NB4 (cell line): ENCODE measurements at regions not wholly inside any gene's neighbourhood (a gene's known extent, or its start where the extent isn't known, plus 50 kb on each side); places are given as distances from the start of the nearest gene placed in this dataset.

Experiments
- DNase-seq: peaks from one replicate; pipeline ENCODE4 v3.0.0; 2010; ENCODE audit warnings: low read depth
- H3K4me3 ChIP-seq: one replicate; pipeline ENCODE4 v1.5.1; 2011; ENCODE audit warnings: mild to moderate bottlenecking, low read depth, low read length, moderate library complexity
- MYC ChIP-seq: IDR thresholded peaks from 2 replicates; pipeline ENCODE4 v1.6.1; 2011; ENCODE audit warnings: low read depth, low read length
- POLR2A ChIP-seq: IDR thresholded peaks from 2 replicates; pipeline ENCODE4 v1.6.1; 2011; ENCODE audit warnings: mild to moderate bottlenecking; ENCODE audit not compliant: insufficient read length; ENCODE audit errors: extremely low read depth
- TF ChIP-seq, protein P1 (sequence below): IDR thresholded peaks from 2 replicates; pipeline ENCODE4 v1.6.1; 2011; ENCODE audit warnings: low read depth, low read length
- TF ChIP-seq, protein P2 (sequence below): IDR thresholded peaks from one replicate; pipeline ENCODE4 v1.5.1; 2012; ENCODE audit warnings: low read depth, low read length

DNA sequence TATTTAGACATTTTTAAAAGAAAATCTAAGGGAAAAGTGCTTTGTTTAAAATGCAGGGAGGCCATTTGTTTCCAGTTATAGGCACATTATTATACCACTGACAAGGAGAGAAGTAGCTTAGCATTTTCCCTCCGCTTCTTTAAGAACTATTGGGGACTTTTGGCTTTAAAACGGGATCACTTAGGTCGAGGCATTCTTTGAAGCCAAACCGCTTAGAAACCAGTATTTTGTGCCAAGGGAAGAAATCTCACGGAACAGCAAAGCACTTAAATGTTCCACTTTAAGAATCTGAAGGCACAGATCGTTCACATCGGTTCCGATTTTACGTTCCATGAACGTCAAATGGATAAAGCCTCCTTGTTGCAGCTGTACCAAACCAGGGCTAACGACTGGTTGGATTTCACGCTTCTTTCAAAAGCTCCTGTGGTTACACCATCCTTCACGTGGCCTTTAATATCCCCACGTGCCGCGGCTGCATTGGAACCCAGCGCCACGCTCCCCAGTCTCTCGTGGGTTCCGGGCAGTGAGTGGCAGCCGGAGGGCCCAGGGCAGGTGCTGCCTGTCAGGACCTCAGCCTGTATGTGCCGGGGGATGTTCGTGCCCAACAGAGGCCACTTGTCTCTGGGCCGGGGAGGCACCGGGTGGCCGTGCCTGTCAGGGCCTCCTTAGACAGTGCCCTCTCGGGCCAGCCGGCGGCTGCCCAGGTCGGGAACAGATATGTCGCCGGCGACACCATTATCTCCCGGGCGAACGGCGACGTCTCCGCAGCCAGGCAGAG, 195.4 kb downstream of the KIF26A start:
- DNase-seq: no peak
- no peak for TF ChIP-seq MYC
- TF ChIP-seq, protein P1, sequence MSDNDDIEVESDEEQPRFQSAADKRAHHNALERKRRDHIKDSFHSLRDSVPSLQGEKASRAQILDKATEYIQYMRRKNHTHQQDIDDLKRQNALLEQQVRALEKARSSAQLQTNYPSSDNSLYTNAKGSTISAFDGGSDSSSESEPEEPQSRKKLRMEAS: no peak
- TF ChIP-seq, protein P2, sequence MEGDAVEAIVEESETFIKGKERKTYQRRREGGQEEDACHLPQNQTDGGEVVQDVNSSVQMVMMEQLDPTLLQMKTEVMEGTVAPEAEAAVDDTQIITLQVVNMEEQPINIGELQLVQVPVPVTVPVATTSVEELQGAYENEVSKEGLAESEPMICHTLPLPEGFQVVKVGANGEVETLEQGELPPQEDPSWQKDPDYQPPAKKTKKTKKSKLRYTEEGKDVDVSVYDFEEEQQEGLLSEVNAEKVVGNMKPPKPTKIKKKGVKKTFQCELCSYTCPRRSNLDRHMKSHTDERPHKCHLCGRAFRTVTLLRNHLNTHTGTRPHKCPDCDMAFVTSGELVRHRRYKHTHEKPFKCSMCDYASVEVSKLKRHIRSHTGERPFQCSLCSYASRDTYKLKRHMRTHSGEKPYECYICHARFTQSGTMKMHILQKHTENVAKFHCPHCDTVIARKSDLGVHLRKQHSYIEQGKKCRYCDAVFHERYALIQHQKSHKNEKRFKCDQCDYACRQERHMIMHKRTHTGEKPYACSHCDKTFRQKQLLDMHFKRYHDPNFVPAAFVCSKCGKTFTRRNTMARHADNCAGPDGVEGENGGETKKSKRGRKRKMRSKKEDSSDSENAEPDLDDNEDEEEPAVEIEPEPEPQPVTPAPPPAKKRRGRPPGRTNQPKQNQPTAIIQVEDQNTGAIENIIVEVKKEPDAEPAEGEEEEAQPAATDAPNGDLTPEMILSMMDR: no peak
- TF ChIP-seq POLR2A: no peak
- H3K4me3 ChIP-seq: no peak overlapping the region

DNA sequence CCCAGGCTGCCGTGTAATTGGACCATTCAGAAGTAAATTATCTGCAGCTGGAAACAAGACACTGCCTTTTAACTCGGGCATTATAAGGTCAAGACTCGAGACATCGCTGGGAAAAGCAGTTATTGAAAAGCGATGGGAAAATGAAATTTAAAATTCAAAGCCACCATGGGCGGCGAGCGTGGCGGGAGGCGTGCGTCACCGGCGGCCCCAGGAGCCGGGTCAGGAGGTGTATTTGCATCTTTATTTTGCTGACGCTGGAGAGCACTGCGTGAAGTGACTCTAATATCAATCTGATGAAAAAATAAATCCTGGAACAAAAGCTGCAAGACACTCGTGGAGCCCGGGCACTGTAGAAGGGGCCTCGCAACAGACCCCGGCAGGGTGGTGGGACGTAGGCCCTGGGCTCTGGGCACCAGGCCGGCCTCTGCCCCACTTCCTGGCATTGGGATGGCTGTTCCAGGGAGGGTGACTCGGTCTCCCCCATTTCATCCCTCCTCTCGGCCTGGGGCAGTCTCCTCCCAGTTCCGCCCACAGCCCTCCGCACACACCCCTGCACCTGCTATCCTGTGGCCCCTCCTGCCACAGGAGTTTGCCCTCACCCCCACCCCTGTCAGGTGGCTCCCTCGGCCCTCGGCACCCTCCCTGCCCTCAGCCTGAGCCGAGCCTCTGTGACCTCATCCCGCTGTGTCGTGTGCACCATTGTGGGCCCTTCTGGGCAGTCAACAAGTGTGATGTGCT, 196.2 kb downstream of the KIF26A start:
- H3K4me3 ChIP-seq: no peak overlapping the region
- TF ChIP-seq POLR2A (no peak), MYC (no peak)
- TF ChIP-seq, protein P2: no peak
- TF ChIP-seq, protein P1: no peak
- no peak for DNase-seq

DNA sequence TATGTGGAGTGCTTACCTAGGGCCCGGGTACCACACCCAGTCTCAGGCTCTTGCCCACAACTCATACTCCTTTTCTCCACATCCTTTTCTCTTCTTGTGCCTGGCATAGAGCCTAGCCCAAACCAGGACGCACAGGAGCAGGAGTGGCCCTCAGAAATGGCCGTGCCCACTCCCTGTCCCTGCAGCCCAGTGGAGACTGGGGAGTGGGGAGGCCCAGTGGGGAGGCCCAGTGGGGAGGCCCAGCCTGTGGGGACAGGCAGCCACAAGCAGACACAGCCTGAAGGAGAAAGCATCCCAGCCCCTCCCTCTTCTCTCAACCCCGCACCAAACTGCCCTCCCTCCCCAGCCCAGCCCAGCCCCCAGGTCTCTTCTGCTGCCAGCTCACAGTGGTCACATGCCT, 196.8 kb downstream of the KIF26A start:
- TF ChIP-seq, protein P1: no peak
- TF ChIP-seq POLR2A: no peak
- TF ChIP-seq, protein P2: no peak
- TF ChIP-seq MYC: no peak
- H3K4me3 ChIP-seq: no peak overlapping the region
- DNase-seq: no peak

DNA sequence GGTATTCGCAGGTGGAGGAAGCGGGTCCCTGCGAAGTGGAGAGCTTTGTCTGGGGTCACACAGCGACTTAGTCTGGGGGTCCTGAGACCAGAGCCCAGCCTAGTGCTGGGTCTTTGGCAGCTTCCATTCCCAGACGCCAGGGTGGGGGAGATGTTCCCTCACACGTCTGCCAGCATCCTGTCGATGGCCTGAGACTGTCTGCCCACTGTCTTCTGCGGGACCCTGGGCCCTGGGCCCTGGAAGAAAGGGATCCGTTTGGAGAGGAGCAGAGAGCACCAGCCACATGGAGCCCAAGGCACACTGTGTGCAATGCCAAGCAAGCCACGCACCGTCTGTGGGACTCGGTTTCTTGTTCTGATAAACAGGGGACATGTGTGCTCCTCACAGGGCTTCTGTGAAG, 197.2 kb downstream of the KIF26A start:
- H3K4me3 ChIP-seq: no peak overlapping the region
- TF ChIP-seq MYC (no peak), POLR2A (no peak)
- TF ChIP-seq, protein P2: no peak
- TF ChIP-seq, protein P1: no peak
- no peak for DNase-seq

DNA sequence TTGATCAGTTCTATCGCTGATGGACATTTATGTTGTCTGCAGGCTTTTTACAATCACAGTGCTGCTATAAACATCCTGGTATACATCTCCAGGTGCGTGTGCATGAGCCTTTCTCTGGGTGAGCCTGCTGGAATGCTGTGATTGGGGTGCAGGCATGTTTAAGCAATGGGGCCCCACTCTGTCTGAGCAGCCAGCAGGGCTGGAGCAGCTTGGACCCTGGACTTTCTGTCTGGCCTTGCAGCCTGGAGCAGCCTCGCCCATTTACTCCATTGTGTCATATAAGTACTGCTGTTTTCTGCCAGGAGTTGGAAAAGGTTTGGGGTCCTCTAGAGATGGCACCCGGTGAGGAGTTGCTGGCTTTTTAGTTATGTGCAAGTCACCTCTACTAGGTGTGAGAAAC, 199.0 kb downstream of the KIF26A start:
- no peak for DNase-seq
- TF ChIP-seq MYC: no peak
- TF ChIP-seq, protein P2: no peak
- TF ChIP-seq POLR2A: no peak
- TF ChIP-seq, protein P1: no peak
- no peak overlapping the region for H3K4me3 ChIP-seq
